Skin epidermis (tissue), 12 donors: ENCODE measurements at regions not wholly inside any gene's neighbourhood (a gene's known extent, or its start where the extent isn't known, plus 50 kb on each side); places are given as distances from the start of the nearest gene placed in this dataset.

Experiments
- H3K27ac ChIP-seq, 21 experiments: fragments of 200-600 bp; sonication (generic) in 11 of 21; one replicate each; pipeline ENCODE4 v1.5.0; 2020; ENCODE audit warnings: mild to moderate bottlenecking in 3 of 21, inconsistent platforms in 2 of 21, moderate library complexity in 2 of 21
- H3K4me3 ChIP-seq, 7 experiments: fragments of 200-600 bp; sonication (generic) in 2 of 7; one replicate each; pipeline ENCODE4 v1.5.0; 2020; ENCODE audit warnings: inconsistent platforms in 2 of 7, mild to moderate bottlenecking in 2 of 7, moderate library complexity in 1 of 7

GRCh38 chr11:27864091-27864491, 163.8 kb upstream of the BDNF start:
- Histone ChIP-seq H3K27ac (no peak overlapping the region), H3K4me3 (no peak overlapping the region)

DNA sequence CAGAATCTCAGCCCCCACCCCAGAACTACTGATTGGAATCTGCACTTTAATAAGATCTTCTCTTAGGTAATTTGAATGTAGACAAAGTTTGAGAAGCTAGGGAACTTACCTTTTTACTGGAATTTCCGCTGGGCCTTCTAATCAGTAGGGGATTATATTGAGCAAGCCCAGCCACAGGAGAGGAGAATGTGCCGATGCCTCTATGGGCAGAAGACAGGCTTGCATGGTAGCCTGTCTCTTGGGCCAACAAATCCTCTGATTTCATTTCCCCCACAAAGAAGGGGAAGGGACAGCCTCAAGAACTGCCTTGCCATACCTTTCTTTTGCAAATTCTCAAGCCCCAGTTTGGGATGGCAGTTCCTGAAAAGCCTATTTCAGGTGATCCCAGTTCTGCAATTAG, 163.4 kb upstream of the BDNF start:
- Histone ChIP-seq H3K27ac (no peak overlapping the region), H3K4me3 (no peak overlapping the region)

GRCh38 chr11:27861706-27862430, 161.6 kb upstream of the BDNF start:
- H3K27ac ChIP-seq = peak overlapping the region in 1 of 21 experiments; percentile 17
- no peak overlapping the region for H3K4me3 ChIP-seq

- Histone ChIP-seq H3K4me3 (no peak overlapping the region), H3K27ac (no peak overlapping the region)
Observed at GRCh38 chr11:27860811-27861210, 160.6 kb upstream of the BDNF start.

DNA sequence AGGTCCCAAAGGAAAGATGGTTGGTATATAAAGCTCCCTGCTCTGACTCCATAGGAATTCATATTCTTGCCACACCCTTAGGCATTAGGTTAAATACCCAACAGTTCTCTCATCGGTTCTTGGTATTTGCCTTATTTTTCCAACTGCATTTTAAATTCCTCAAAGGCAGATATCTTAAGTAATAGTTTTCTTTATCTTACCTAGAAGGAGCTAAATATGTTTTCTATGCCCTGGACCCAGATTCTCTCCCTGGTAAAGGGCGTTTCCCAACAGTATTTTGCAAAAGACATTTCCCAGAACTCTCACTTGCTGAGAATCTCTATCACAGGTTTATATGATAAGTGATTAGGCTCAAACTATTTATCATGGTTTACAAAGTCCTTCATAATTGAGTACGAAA, 158.6 kb upstream of the BDNF start:
- H3K4me3 ChIP-seq = no peak overlapping the region
- no peak overlapping the region for H3K27ac ChIP-seq

DNA sequence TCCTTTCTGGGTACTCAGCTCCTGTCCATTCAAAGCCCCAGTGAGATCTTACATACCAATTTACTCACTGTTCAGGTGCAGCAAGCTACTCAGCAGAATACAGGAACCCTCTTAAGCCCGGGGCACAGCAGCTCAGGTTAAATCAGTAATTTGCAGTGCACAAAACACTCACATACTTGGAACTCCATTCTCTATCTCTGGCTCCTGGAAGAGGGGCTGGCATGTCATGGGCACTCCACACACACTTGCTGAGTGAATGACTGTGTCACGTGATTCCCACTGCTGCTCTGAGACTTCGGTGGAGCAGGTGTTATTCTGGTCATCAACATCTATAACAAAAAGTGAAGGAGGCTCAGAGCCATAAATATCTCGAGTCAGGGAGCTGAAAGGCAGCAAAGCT, 157.3 kb upstream of the BDNF start:
- Histone ChIP-seq H3K27ac (no peak overlapping the region), H3K4me3 (no peak overlapping the region)

DNA sequence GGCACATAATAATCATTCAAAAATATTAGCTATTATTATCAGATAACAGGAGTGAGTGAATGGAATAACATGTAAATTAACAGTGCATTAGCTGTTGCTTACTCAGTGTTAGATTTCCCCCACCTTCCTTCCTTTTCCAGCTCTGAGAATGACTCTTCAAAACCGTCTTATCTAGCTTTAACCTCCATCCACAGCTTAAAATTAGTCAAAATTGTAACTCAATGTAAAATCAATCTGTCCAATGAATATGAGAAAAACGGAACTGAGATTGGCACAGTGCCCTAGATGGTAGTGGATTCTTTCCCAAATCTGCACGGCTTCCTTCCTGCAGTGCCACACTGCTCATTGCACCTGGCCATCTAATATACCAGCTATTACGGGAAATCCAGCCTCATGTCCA, 156.8 kb upstream of the BDNF start:
- Histone ChIP-seq H3K27ac (no peak overlapping the region), H3K4me3 (no peak overlapping the region)

DNA sequence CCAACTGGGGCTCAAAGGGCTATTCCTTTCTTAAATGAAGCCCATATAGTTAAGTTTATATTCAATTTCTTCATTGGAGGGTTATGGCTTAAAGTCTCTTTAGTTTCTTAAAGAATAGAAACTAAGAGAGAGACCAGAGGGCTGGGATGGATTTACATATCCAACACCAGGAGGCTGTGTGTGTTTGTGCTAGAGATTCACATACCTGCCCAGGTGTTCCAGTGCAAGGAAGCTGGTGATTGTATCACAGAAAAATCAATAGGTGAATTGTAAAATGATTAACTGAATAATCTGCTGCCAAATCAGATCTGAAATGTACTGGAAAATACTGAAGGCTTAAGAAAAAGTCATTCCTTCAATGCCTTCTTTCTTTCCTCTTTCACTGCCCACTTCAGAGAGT, 148.2 kb upstream of the BDNF start:
- H3K4me3 ChIP-seq = no peak overlapping the region
- H3K27ac ChIP-seq = peak overlapping the region in 1 of 21 experiments; percentile 8

DNA sequence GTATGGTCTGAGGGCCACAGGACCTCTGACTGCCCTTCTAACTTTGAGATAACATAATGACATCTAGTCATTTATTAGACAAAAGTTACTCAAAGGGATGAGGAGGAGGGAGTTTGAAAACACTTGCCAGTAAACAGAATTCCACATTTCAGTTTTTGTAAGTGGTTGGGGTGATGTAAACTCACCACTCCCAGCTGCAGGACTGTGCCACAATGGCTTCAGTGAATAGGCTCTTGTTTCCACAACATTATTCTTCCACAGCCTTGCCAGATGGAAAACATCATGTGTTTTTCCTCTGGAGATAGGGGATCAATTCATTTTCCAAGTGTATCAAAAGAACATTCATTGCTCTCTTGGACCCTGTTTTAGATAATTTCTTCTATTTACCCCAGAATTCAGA, 147.2 kb upstream of the BDNF start:
- H3K27ac ChIP-seq = no peak overlapping the region
- H3K4me3 ChIP-seq = no peak overlapping the region

GRCh38 chr11:27842290-27842689, 142.0 kb upstream of the BDNF start:
- H3K27ac ChIP-seq = no peak overlapping the region
- H3K4me3 ChIP-seq = no peak overlapping the region

DNA sequence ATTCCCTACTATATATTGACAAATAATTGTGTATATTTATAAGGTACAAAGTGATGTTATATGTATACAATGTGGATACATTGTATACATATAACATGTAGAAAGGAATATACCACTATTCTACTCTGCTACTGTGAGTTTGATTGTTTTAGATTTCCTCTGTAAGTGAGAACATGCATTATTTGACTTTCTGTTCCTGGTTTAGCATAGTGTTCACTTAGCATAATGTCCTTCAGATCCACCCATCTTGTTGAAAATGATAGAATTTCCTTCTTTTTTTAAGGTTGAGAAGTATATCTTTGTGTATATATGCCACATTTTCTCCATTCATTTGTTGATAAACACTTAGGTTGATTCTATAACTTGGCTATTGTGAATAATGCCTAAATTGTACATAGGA, 140.8 kb upstream of the BDNF start:
- Histone ChIP-seq H3K27ac (no peak overlapping the region), H3K4me3 (no peak overlapping the region)

DNA sequence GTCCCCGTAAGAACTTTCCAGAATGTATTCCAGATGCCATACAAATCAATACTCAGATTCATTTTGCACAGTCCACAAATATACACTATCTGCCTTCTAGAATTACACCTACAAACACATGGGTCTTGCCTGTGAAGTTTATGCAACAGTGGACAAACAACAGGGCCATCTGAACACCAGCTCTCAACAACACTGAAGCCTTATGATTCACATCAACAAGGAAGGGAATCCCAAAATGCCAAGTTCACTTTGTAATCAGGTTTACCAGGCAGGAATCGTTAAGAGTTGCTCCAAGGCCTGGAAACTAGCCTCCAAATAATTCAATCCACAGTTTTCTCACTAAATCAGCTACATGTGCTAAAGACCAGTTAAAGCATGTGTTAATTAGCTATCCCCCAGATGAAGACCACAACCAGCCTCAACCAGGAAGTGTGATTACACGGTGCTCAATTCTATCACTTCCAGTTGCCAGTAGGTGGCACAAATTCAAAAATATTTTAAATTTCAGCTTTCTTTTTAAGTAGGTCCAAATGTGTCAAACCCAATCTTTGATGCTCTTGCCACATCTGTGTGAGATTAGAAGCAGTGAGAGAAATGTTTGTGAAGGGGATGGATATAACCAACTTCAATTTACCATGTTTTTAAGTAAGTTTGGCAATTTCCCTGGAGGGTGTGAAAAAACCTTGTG, 139.1 kb upstream of the BDNF start:
- Histone ChIP-seq H3K27ac (no peak overlapping the region), H3K4me3 (no peak overlapping the region)

- no peak overlapping the region for H3K4me3 ChIP-seq
- H3K27ac ChIP-seq = no peak overlapping the region
Observed at GRCh38 chr11:27838674-27839073, 138.4 kb upstream of the BDNF start.

GRCh38 chr11:27837895-27838563, 137.8 kb upstream of the BDNF start:
- no peak overlapping the region for H3K27ac ChIP-seq
- H3K4me3 ChIP-seq = no peak overlapping the region

- Histone ChIP-seq H3K4me3 (no peak overlapping the region), H3K27ac (no peak overlapping the region)
Observed at GRCh38 chr11:27830206-27830605, 130.0 kb upstream of the BDNF start.

- H3K4me3 ChIP-seq = no peak overlapping the region
- no peak overlapping the region for H3K27ac ChIP-seq
Observed at GRCh38 chr11:27820249-27820648, 120.0 kb upstream of the BDNF start.

DNA sequence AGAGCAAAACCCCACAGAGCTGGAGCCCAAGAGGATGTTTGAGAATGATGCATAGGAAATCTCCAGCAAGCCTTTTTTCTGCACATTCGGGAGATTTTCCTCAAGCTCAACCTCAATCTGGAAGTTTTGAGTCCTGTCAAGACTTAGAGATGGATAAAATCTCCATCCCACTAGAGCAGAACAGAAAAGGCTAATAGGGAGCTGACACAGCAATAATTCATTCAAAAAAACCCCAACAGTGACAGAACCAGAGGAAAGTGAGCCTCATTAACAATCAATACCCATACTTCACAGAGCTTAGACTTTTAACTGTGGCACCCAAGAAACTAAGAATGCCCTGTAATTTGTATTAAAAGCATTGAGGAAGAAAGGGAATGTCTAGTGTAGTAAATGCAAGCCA, 115.9 kb upstream of the BDNF start:
- no peak overlapping the region for H3K4me3 ChIP-seq
- H3K27ac ChIP-seq = no peak overlapping the region

DNA sequence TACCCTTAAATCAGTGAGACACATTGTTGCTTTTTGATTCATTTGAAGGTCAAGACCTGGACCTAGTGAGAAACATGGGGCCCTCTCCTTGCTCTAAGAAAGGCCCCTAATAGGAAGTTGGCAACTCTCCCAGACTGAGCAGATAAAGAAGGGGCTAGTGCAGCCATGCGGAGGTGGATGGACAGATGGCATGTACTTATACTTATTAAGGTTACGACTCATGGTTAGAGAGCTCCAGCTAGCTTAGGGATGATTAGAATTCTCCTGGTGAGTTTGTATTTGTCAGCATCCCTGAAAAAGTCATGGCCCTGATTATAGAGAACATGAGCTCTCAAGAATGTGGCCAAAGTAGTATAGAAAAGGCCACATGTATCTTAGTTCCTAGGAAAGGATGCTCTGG, 112.1 kb upstream of the BDNF start:
- H3K4me3 ChIP-seq = no peak overlapping the region
- no peak overlapping the region for H3K27ac ChIP-seq

- Histone ChIP-seq H3K4me3 (no peak overlapping the region), H3K27ac (no peak overlapping the region)
Observed at GRCh38 chr11:27807596-27807995, 107.3 kb upstream of the BDNF start.

DNA sequence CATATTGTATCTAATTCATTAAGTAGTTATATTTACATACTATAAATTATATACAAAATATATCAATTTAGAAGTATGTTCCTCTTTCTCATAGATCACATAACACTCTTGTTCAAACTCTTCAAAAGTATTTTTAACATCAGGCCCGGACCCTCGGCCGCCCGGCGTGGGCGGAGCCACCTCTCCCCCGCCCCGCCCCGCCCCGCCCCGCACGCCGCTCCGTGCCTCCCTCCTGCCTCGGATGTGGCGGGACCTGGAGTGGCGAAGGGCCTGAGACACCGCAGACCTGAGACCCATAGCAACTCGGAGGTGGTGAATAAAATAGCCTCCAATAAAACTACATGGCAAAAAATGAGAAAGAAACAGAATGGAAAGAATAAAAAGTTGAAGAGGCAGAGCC, 105.9 kb upstream of the BDNF start:
- no peak overlapping the region for H3K4me3 ChIP-seq
- no peak overlapping the region for H3K27ac ChIP-seq
